Activated CD4-positive, alpha-beta T cell treated with anti-CD3 and anti-CD28 coated beads, Interleukin-2, Interleukin-6, amounts not matched to agents 100 ng/mL and 50 ng/mL, durations not matched to agents 16 hours and 8 hours (primary cell): ENCODE measurements at regions not wholly inside any gene's neighbourhood (a gene's known extent, or its start where the extent isn't known, plus 50 kb on each side); places are given as distances from the start of the nearest gene placed in this dataset.

ENCODE experiments used
- DNase-seq: peaks from one replicate; pipeline ENCODE4 v3.0.0-alpha.2; 2020

DNA sequence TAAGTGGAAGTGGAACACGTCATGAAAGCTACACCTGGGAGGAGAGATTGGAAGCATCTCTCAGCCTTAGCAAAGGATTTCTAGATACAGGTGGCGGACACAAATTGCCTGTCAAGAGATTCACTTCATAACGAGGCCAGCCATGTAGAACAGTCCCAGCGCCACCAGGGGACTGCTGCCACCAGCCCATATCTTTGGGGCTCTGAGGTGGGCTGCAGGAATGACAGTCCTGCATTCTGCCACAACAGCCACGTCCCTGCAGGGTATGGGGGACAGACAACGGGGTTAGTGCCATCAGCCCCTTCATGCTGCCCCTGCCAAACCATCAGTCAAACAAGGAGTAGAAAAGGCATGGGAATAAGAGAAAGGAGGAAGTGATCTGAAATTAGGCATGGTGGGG is 81.2 kb upstream of the SASH1 start:
- no peak for DNase-seq

DNA sequence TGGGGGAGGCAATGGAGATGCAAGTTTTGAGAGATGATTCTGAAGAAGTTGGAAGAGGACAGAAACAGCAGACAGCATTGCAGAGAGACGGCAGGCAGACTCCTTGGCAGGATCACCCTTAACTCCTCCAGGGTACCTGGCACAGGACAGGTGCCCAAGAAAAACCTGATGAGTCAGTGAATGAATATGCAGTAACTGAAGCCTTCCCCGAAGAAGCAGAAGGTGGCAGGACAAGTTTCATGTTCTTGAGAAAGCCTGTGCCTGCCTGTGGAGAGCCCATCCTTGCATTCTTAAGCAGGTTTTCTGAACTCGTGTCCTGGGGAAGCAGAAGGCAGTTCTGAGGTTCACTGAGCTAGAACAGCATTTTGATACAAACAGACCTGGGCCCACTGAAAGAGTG is 79.6 kb upstream of the SASH1 start:
- no peak for DNase-seq

DNA sequence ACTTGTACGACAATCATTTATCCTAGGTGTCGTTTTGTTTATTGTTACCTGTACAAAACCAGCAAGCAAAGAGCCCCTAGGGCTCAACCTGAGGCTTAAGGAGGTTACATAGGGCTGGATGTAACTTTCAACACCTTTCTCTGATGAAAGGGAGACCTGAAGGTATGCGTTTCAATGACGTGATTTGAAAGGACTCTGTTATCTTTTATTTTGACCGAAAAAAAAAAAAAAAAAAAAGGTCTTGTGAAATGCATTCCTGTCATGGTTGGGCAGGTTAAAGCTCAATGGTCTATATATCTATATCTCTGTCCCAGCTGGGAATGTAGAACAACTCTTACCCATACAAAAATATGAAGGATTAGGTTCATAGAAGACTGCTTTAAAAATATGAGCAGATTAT is 78.7 kb upstream of the SASH1 start:
- no peak for DNase-seq

DNA sequence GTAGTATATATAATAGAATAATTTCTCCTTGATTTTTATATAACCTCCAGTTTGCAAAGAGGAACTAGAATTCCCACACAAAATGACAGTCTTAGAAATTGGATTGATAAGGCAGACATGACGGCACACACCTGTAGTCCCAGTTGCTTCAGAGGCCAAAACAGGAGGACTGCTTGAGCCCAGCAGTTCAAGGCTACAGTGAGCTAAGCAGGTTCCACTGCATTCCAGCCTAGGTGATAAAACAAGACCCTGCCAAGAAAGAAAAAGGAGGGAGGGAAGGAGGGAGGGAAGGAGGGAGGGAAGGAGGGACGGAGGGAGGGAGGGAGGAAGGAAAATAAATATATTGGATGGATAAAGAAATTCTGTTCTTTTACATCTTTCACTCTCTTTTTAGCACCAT is 77.6 kb upstream of the SASH1 start:
- no peak for DNase-seq

DNA sequence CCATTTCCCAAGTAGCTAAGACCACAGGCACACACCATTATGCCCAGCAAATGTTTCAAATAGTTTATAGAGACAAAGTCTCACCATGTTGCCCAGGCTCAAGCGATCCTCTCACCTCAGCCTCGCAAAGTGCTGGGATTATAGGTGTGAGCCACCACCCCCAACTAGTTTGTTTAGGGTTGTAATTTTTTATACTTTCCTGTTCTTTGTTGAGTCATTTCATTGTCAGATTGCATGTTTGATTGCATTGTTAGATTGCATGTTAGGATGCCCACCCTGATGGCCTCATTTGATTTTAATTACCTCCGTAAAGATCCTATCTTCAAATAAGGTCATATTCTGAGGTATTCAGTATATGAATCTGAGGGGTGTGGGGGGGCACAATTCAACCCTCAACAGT is 73.3 kb upstream of the SASH1 start:
- no peak for DNase-seq

DNA sequence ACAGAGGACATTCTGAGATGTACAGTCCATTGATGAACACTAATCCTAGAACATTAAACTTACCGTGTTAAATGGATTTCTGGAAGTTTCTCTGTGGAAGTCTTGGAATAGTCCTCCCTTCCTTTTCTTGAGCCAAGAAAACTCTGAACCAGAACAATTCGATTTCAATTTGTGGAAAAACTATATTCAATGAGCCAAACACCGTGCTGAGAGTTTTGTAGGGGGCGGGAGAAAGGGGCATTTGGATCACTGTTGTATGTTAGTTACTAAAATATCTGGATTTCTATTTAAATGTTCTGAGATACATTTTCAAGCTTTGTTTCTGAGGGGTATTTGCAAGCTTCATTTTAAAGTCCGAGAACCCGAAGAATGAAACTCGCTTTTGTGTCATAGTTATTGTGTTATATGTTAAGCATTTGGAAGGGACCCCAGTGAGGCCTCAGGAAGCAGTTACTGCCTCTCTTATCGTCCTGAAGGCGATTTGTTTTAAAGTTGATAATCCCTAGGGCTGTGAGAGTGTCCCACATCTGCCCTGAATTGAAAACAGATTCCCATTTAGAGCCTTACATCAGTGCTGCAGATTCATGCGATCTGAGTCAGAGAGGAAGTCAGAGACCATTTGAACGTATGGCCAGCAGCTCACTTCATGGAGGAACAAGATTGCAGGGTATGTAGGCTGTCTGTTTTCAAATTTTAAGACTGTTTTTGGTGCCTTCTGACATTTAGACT is 70.8 kb upstream of the SASH1 start:
- no peak for DNase-seq

DNA sequence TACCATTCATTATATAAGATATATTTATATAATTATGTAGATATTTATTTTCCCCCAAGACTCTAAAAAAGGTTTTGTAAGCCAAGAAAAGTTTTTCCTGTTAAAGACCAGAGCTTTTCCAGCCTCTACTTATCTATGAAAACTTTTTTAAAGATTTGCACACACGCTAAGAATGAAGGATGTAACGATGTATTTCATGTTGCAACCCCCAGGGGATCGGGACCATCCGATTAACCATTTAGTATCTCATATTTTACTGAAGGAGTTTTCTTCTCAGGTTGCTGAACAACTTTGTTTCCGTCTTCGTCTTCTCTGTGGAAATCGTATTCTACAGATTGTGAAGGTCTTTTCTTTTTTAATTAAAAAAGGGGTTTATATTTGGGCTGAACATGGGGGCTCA is 70.0 kb upstream of the SASH1 start:
- no peak for DNase-seq

DNA sequence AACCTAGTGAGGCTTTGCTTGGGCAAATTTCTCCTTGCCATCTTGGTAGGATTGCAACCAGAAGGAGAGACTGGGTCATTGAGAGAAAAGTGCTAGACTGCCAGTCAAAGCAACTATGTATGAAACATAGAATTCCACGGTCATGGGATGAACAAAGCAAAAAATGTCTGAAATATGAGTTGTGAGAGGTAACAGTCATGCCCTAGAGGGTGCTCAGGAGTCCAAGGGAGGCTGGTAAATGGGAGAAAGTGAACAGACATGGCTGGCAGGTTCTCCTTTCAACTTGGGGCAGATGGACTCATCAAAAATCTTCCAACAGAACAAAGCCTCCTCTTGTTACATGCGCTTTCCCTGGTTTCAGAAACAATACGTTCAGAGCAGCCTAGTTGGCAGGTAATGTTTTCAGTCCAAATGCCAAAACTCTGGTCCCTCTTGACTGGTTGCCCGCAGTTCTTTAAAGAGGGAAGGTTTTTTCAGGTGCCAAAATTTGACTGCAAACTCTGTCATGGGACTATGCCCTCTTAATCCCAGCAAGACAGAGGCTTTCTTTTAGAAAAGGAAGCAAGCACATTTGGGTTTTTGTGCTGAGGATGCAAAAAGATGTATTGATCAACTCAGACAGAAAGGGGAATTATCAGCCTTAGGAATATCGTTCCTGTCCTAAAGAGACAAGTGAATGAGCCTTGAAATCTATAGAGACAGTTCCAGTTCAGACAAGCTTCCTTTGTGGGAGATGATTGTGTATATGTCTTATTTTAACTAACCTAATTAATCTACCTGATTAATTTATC is 68.5 kb upstream of the SASH1 start:
- no peak for DNase-seq

DNA sequence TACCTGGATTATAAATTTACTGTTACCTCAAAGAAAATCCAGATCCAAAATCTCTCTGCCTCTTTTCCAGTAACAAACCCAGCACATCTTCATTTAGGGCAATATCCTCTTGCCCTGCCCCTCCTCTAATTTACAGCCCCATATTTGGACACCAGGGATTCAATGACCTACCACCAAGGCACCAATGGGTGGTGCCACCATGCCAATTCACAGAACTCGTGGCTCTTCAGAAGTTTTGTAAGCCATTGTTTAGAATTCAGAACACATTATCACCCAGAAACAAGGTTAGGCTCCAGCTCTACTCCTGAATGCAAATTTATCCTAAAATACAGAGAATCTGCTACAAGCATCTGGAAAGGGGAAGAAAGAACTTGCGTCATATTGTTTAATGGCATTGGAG is 67.8 kb upstream of the SASH1 start:
- DNase-seq: no peak

DNA sequence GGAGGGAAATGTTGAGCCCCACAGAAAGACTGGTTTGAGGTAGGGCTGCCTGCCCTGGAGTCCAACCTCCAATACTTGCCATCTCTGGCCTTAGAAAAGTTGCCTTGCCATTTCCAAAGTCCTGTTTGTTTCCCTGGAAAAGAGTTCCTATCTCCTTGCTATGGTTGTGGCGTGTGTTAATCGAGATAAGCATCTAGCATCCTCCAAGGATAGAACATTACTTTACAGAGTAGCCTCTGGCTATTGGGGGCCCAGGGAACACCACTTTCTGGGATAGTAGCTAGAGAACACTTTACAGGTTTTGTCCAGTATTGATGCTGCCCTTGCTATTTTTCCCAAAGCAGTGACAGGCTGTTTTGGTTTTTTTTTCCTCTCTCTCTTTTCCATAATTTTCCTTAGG is 57.4 kb upstream of the SASH1 start:
- no peak for DNase-seq

DNA sequence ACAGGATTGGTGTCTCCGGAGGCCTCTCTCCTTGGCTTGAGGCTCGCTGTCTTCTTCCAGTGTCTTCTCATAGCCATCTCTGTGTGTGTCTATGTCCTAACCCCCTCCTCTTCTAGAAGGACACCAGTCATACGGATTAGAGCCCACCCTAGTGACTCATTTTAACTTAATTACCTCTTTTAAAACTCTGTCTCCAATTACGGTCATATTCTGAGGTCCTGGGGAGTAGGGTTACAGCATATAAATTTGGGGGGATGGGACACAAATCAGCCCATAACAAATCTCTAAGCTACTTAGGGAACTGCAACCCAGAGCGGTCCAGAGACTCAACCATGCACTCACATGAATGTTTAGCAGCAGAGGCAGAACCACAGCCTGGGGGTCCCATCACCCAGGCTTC is 56.1 kb upstream of the SASH1 start:
- no peak for DNase-seq

DNA sequence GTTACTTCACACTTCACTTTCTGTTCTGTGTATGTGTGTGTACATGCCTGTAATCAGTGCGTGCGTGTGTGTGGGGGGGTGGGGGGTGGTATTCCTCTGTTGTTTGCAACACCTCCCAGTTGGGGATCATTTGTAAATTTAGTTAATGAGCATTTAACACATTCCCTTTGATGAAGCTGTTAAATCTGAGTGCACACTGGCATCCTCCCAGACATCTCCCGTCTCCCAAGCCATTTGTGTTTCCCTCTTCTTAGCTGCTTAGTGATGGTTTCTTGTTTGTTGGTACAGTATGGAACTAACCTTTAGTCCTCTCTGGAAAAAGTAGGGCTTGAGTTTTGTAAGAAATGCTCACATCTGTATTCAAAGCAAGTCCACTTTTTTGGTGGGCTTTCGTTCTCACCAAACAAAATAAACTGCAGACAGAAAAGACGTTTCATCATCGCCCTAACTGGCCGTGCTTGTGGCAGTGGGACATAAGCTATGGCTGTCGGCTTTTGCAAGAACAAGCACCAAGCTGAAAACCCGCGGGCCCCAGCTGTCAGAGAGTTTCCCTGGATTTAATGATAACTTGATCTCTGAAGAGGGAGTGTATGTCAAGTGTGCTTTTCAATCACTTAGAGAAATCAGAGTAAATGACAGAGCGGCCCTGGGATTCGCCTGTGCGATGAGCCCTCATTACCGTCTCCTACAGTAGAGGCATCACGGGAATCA is 54.9 kb upstream of the SASH1 start:
- DNase-seq: no peak

DNA sequence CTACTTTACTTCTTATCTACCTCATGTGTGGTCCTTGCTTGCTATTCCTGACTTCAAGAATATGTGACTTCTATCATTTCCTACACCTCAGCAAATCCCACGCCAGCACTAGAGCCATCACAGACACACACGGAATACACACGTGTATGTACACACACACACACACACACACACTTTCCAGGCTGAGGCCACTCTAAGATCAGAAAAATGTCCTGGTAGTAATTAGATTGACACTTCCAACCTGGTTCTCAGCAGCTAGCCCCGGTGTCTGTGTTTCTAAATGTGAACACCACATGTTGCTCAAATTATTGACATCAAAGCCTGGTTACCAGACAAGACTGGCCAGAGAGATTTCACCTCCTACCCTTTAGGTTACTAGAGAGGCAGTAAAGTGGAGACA is 54.1 kb upstream of the SASH1 start:
- DNase-seq: no peak

DNA sequence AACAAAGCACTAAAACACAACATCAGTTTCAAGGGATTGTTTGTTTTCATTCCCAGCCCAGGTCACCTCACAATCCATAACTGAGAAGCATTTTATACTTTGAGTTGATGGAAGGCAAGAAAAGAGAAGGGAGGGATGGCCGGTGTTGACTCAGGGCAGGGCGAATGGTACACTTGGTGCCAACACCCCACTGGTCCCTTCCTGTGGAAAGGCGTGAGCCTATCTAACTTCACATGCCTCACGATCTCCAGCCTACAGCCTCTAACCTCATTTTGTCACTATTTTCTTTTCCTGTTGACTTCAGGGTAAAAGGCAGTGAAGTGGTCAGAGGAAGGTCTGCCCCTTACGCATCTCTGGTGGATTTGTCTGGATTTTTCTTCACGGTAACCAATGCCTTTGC is 53.5 kb upstream of the SASH1 start:
- DNase-seq: no peak

DNA sequence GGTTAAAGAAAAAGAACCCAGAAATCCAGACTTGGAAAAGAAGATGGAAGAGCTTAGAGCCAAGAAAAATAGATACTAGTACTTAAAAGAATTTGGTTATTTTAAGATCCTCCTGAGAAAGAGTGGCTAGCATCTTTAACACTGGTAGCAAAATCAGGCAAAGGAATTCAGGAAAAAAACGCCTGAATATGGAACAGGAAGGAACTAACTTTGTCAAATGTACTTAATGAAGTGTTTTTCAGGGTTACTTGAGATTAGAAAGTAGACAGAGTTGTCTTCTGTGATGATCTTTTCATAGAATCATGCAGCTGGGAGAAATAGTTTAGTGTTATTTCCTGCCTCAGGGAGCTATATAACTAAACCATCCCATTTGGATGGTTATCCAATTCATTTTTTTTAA is 50.8 kb upstream of the SASH1 start:
- DNase-seq: no peak
